T-cell (primary cell): ENCODE measurements at regions not wholly inside any gene's neighbourhood (a gene's known extent, or its start where the extent isn't known, plus 50 kb on each side); places are given as distances from the start of the nearest gene placed in this dataset.
"Not testable (repeated sequence)": the region's sequence is repeated elsewhere in the genome, so short reads cannot be mapped to it uniquely, and the experiment has no call there.

Experiments
- ATAC-seq, 4 experiments: fragments of 200-7000 bp in 3 of 4; fragments of 150-1000 bp in 1 of 4; cut with Tn5 transposase; replicated peaks in 1 of 4; 1 replicate in 3 of 4; 2 replicates in 1 of 4; pipeline ENCODE4 v1.10.0; 2021; ENCODE audit warnings: moderate library complexity in 3 of 4, mild to moderate bottlenecking in 2 of 4, moderate number of reproducible peaks in 1 of 4
- CTCF ChIA-PET, 2 donors: fragments of 300-600 bp; sonication (Branson Sonifier 250); formaldehyde crosslinking; loops; one replicate each; lab custom pipeline; 2022; ENCODE audit warnings: antibody characterized with exemption in 2 of 2; lab: Charles Lee
- POLR2A ChIA-PET, 2 donors: fragments of 300-600 bp; sonication (Branson Sonifier 250); formaldehyde crosslinking; loops; one replicate each; lab custom pipeline; 2022; ENCODE audit warnings: antibody characterized with exemption in 2 of 2; lab: Charles Lee
- DNase-seq, 35 experiments: peaks; one replicate each; pipeline versions ENCODE4 v3.0.0 to v3.0.0-alpha.2; 2013 to 2023
- H3K27ac ChIP-seq: one replicate; pipeline ENCODE4 v1.5.1; 2013; ENCODE audit warnings: low read length
- H3K27me3 ChIP-seq, 2 experiments: replicated peaks in 1 of 2; 1 replicate in 1 of 2; 2 replicates in 1 of 2; pipeline versions ENCODE4 v1.6.1 to v1.7.0; 2013; ENCODE audit warnings: low read length in 1 of 2, mixed read lengths in 1 of 2; ENCODE audit not compliant: control insufficient read depth in 2 of 2, insufficient read depth in 2 of 2; ENCODE audit errors: extremely low read depth in 1 of 2
- H3K36me3 ChIP-seq, 2 donors: 1 replicate in 1 of 2; 2 replicates in 1 of 2; pipeline versions ENCODE4 v1.6.1 to v1.7.0; 2013; ENCODE audit warnings: low read length in 1 of 2; ENCODE audit not compliant: control insufficient read depth in 2 of 2, insufficient read depth in 1 of 2; ENCODE audit errors: extremely low read depth in 1 of 2
- H3K4me1 ChIP-seq, 2 experiments: 1 replicate in 1 of 2; 2 replicates in 1 of 2; pipeline versions ENCODE4 v1.6.1 to v1.7.0; 2013; ENCODE audit warnings: low read length in 2 of 2, mixed read lengths in 1 of 2; ENCODE audit not compliant: insufficient read depth in 2 of 2, control insufficient read depth in 1 of 2; ENCODE audit errors: extremely low read depth in 1 of 2
- H3K4me3 ChIP-seq, 2 donors: 1 replicate in 1 of 2; 2 replicates in 1 of 2; pipeline versions ENCODE4 v1.5.1 to v1.7.0; 2013; ENCODE audit warnings: mild to moderate bottlenecking in 2 of 2, low read length in 1 of 2, moderate library complexity in 1 of 2; ENCODE audit not compliant: control insufficient read depth in 1 of 2; ENCODE audit errors: extremely low read depth in 1 of 2
- H3K9me3 ChIP-seq: 2 replicates; pipeline ENCODE4 v1.7.0; 2013
- H3K27ac Mint-ChIP-seq, 2 donors: one replicate each; pipeline ENCODE4 v1.8.0; 2020 to 2021; ENCODE audit warnings: mild to moderate bottlenecking in 2 of 2, mixed read lengths in 2 of 2
- H3K27me3 Mint-ChIP-seq, 2 donors: one replicate each; pipeline ENCODE4 v1.8.0; 2021 to 2022; ENCODE audit warnings: mixed read lengths in 2 of 2
- H3K36me3 Mint-ChIP-seq: one replicate; pipeline ENCODE4 v1.8.0; 2021; ENCODE audit warnings: mixed read lengths
- H3K4me1 Mint-ChIP-seq, 3 donors: one replicate each; pipeline ENCODE4 v1.8.0; 2020 to 2022; ENCODE audit warnings: mixed read lengths in 3 of 3, mild to moderate bottlenecking in 1 of 3
- H3K4me3 Mint-ChIP-seq, 3 donors: one replicate each; pipeline ENCODE4 v1.8.0; 2020 to 2022; ENCODE audit warnings: mild to moderate bottlenecking in 3 of 3, mixed read lengths in 3 of 3, moderate library complexity in 3 of 3
- H3K9me3 Mint-ChIP-seq, 3 donors: one replicate each; pipeline ENCODE4 v1.8.0; 2020 to 2022; ENCODE audit warnings: mixed read lengths in 3 of 3
- WGBS: methylation state at CpG from one replicate; pipeline ENCODE4 v1.1.5; 2013; ENCODE audit warnings: missing lambda C conversion rate; ENCODE audit not compliant: insufficient coverage; 5-methylcytosine and 5-hydroxymethylcytosine counted together

GRCh38 chr3:145649368-145649887, 511.6 kb downstream of the PLOD2 start:
- POLR2A ChIA-PET, result no interaction called here
- peaks cover 0 to 7% (median 4%) of the 10 kb centered on the region in 3 donors for H3K9me3 Mint-ChIP-seq
- ATAC-seq (no peak), DNase-seq (no peak)
- no peaks in the 10 kb centered on the region for H3K27me3 Mint-ChIP-seq
- no peaks in the 10 kb centered on the region for H3K4me1 ChIP-seq
- no peak overlapping the region for H3K4me3 Mint-ChIP-seq
- 93% methylated on average over 7 of the region's 8 CpGs for WGBS
- no peak overlapping the region for H3K27ac Mint-ChIP-seq
- CTCF ChIA-PET, result no interaction called here
- no peak overlapping the region for H3K27ac ChIP-seq
- no peaks in the 10 kb centered on the region for H3K9me3 ChIP-seq
- no peaks in the 10 kb centered on the region for H3K4me1 Mint-ChIP-seq
- H3K27me3 ChIP-seq, result no peaks in the 10 kb centered on the region
- no peak overlapping the region for H3K4me3 ChIP-seq
- H3K36me3 Mint-ChIP-seq, result no peaks in the 10 kb centered on the region
- no peaks in the 10 kb centered on the region for H3K36me3 ChIP-seq

- H3K4me1 ChIP-seq, result no peaks in the 10 kb centered on the region
- ChIA-PET POLR2A (no interaction called here), CTCF (no interaction called here)
- H3K27me3 ChIP-seq, result no peaks in the 10 kb centered on the region
- no peaks in the 10 kb centered on the region for H3K36me3 ChIP-seq
- H3K27me3 Mint-ChIP-seq, result no peaks in the 10 kb centered on the region
- H3K4me1 Mint-ChIP-seq, result no peaks in the 10 kb centered on the region
- no peak overlapping the region for H3K4me3 Mint-ChIP-seq
- no peaks in the 10 kb centered on the region for H3K36me3 Mint-ChIP-seq
- no peak overlapping the region for H3K27ac ChIP-seq
- ATAC-seq, result no peak
- no peak for DNase-seq
- no peaks in the 10 kb centered on the region for H3K9me3 ChIP-seq
- H3K27ac Mint-ChIP-seq, result no peak overlapping the region
- no peak overlapping the region for H3K4me3 ChIP-seq
- no CpG with 5 or more reads among the region's 4 CpGs for WGBS
- peaks cover 0 to 7% (median 4%) of the 10 kb centered on the region in 3 donors for H3K9me3 Mint-ChIP-seq
These were observed 510.8 kb downstream of the PLOD2 start for GRCh38 chr3:145650170-145650569.

- CTCF ChIA-PET, result no interaction called here
- H3K9me3 ChIP-seq, result no peaks in the 10 kb centered on the region
- no peaks in the 10 kb centered on the region for H3K4me1 Mint-ChIP-seq
- H3K36me3 Mint-ChIP-seq, result no peaks in the 10 kb centered on the region
- H3K27me3 Mint-ChIP-seq, result no peaks in the 10 kb centered on the region
- no peaks in the 10 kb centered on the region for H3K36me3 ChIP-seq
- DNase-seq, result no peak
- no peaks in the 10 kb centered on the region for H3K4me1 ChIP-seq
- no peak overlapping the region for H3K4me3 ChIP-seq
- H3K9me3 Mint-ChIP-seq, result peaks cover 5 to 9% (median 7%) of the 10 kb centered on the region in 3 donors
- no peak overlapping the region for H3K27ac Mint-ChIP-seq
- H3K27ac ChIP-seq, result no peak overlapping the region
- H3K4me3 Mint-ChIP-seq, result no peak overlapping the region
- H3K27me3 ChIP-seq, result no peaks in the 10 kb centered on the region
- POLR2A ChIA-PET, result no interaction called here
- no peak for ATAC-seq
These were observed 489.9 kb downstream of the PLOD2 start for GRCh38 chr3:145671121-145671520.

GRCh38 chr3:145673838-145674237, 487.1 kb downstream of the PLOD2 start:
- H3K27ac Mint-ChIP-seq, result no peak overlapping the region
- Histone ChIP-seq H3K36me3 (no peaks in the 10 kb centered on the region), H3K27ac (no peak overlapping the region), H3K27me3 (no peaks in the 10 kb centered on the region), H3K4me3 (no peak overlapping the region), H3K9me3 (no peaks in the 10 kb centered on the region), H3K4me1 (no peaks in the 10 kb centered on the region)
- DNase-seq (no peak), ATAC-seq (no peak)
- H3K36me3 Mint-ChIP-seq, result no peaks in the 10 kb centered on the region
- 44% methylated on average over 1 of the region's 2 CpGs for WGBS
- H3K4me1 Mint-ChIP-seq, result no peaks in the 10 kb centered on the region
- ChIA-PET POLR2A (interaction anchor here in 1 of 2 donors (0.7 kb wide), 1 partner anchor 104 kb away, joined by 3 read pairs; no protein-coding TSS in a partner anchor), CTCF (interaction anchor here in 1 of 2 donors (0.6 kb wide), 1 partner anchor 805 kb away, joined by 3 read pairs; no protein-coding TSS in a partner anchor)
- H3K27me3 Mint-ChIP-seq, result no peaks in the 10 kb centered on the region
- H3K9me3 Mint-ChIP-seq, result peaks cover 5 to 7% (median 7%) of the 10 kb centered on the region in 3 donors
- H3K4me3 Mint-ChIP-seq, result no peak overlapping the region

GRCh38 chr3:145678401-145678800, 482.6 kb downstream of the PLOD2 start:
- ChIA-PET CTCF (no interaction called here), POLR2A (no interaction called here)
- Histone ChIP-seq H3K4me1 (no peaks in the 10 kb centered on the region), H3K9me3 (no peaks in the 10 kb centered on the region), H3K27ac (no peak overlapping the region), H3K4me3 (no peak overlapping the region), H3K27me3 (no peaks in the 10 kb centered on the region), H3K36me3 (no peaks in the 10 kb centered on the region)
- no CpG with 5 or more reads among the region's 1 CpG for WGBS
- peaks cover 0 to 8% (median 2%) of the 10 kb centered on the region in 3 donors for H3K9me3 Mint-ChIP-seq
- no peaks in the 10 kb centered on the region for H3K27me3 Mint-ChIP-seq
- no peaks in the 10 kb centered on the region for H3K36me3 Mint-ChIP-seq
- no peaks in the 10 kb centered on the region for H3K4me1 Mint-ChIP-seq
- no peak overlapping the region for H3K4me3 Mint-ChIP-seq
- ATAC-seq (no peak), DNase-seq (no peak)
- H3K27ac Mint-ChIP-seq, result no peak overlapping the region

GRCh38 chr3:145681181-145681580, 479.8 kb downstream of the PLOD2 start:
- DNase-seq (no peak), ATAC-seq (no peak)
- H3K9me3 ChIP-seq, result no peaks in the 10 kb centered on the region
- H3K27ac Mint-ChIP-seq, result no peak overlapping the region
- H3K27me3 Mint-ChIP-seq, result no peaks in the 10 kb centered on the region
- no peaks in the 10 kb centered on the region for H3K36me3 Mint-ChIP-seq
- H3K36me3 ChIP-seq, result no peaks in the 10 kb centered on the region
- no peaks in the 10 kb centered on the region for H3K4me1 ChIP-seq
- ChIA-PET POLR2A (interaction anchor here in 1 of 2 donors (0.7 kb wide), 1 partner anchor 53 kb away, joined by 3 read pairs; no protein-coding TSS in a partner anchor), CTCF (no interaction called here)
- no peak overlapping the region for H3K4me3 ChIP-seq
- no peaks in the 10 kb centered on the region for H3K4me1 Mint-ChIP-seq
- no peak overlapping the region for H3K4me3 Mint-ChIP-seq
- no peak overlapping the region for H3K27ac ChIP-seq
- H3K27me3 ChIP-seq, result no peaks in the 10 kb centered on the region
- WGBS, result 86% methylated on average over 2 of the region's 3 CpGs
- H3K9me3 Mint-ChIP-seq, result peaks cover 0 to 3% (median 2%) of the 10 kb centered on the region in 3 donors

GRCh38 chr3:145687978-145688377, 473.0 kb downstream of the PLOD2 start:
- POLR2A ChIA-PET, H3K27ac ChIP-seq, CTCF ChIA-PET, H3K27ac Mint-ChIP-seq, DNase-seq, H3K36me3 Mint-ChIP-seq, H3K27me3 Mint-ChIP-seq, H3K9me3 ChIP-seq, H3K4me1 ChIP-seq, H3K27me3 ChIP-seq, H3K4me1 Mint-ChIP-seq, H3K4me3 ChIP-seq, ATAC-seq, H3K4me3 Mint-ChIP-seq, H3K36me3 ChIP-seq: not testable (repeated sequence)
- H3K9me3 Mint-ChIP-seq, result peaks cover 0 to 11% (median 4%) of the 10 kb centered on the region in 3 donors
- WGBS, result no CpG with 5 or more reads among the region's 3 CpGs
